ENCODE measurements at regions not wholly inside any gene's neighbourhood (a gene's known extent, or its start where the extent isn't known, plus 50 kb on each side); places are given as distances from the start of the nearest gene placed in this dataset.
"Not testable (repeated sequence)": the region's sequence is repeated elsewhere in the genome, so short reads cannot be mapped to it uniquely, and the experiment has no call there.

DNA sequence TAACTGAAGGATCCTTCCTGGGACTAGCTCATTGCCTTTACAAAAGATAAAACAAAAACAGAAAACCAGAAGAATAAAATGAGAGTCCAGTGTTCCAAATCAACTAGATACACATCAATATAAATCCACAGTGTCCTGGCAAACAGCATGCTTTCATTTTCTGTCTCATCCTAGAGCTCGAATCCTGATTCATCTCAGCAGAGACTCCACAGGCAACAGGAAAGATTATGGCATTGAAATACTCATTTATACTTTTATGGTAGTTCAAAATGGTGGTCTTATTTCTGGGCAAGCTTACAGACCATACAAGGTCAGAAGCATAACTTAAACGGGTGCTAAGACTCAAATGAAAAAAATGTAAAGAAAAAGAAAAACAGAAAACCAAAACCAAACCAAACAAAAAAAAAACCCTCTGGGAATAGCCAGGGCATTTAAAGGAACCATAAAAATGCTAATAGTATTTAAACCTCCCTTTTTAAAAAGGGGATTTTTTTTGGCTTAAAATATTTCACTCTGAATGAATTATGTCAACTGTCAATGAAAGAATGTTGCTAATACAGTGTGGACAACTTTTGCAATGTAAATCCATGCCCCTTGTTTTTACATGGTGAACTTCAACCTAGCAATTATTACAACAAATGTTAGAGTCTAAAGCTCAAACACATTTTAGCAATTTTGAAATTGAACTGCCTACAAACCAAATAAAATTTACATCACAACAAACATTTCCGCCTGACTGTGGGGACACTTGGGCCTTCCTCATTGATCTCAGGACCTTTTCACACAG is 57.9 kb downstream of the GPR101 start:
- DNase-seq, result no peak

- no peak for DNase-seq
Measured at GRCh38 chrX:136967966-136968365, 65.8 kb downstream of the GPR101 start.

GRCh38 chrX:136963973-136964372 is 69.8 kb downstream of the GPR101 start:
- no peak for DNase-seq

- no peak for DNase-seq
Measured at GRCh38 chrX:136961594-136962135, 72.1 kb downstream of the GPR101 start.

GRCh38 chrX:136954930-136955329 is 74.4 kb upstream of the RBMX start:
- no peak for DNase-seq

DNA sequence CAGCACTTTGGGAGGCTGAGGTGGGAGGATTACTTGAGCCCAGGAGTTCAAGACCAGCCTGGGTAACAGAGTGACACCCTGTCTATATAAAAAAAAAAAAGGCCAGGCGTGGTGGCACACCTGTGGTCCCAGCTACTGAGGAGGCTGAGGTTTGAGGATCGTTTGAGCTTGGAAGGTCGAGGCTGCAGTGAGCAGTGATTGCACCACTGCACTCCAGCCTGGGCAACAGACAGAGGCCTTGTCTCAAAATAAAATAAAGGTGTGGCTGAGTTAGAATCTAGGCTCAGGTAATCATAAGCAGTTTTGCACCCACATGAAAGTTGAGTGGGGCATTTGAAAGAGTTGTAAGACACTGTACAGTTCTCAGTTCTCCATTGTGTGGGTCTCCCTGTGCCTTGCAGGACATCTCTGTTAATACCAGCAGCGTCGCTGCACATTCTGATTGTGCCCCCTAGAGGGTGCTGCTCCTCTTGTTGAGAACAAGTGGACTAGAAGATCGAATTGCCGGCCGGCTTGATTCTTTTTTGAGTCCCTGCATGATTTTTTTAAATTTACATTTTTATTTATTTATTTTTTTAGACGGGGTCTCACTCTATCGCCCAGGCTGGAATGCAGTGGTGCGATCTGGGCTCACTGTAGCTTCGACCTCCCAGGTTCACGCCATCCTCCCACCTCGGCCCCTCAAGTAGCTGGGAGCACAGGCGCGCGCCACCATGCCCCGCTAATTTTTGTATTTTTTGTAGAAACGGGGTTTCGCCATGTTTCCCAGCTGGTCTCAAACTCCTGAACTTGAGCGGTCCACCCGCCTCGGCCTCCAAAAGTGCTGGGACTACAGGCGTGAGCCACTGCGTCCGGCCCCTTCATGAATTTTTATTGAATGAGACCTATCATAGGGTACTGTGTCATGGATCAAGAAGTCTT is 73.6 kb upstream of the RBMX start:
- DNase-seq, result peak; percentile 37 to 45

DNA sequence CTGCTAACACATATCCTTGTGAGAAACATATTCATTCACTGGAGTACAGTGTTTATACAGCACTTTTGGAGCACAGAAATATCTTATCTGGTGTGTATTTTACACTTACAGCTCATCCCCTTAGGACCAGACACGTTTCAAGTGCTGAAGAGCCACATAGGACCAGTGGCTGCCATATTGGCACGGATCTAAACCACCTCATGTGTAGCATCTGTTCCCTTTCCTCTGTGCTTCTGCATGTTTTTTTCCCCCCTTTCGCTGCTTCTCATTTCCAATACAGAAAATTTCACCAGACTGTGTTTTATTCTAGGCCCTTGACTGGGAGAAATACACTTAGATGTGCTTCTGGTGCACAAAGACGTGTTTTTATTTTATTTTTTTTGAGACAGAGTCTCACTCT is 69.7 kb upstream of the RBMX start:
- DNase-seq, result no peak

GRCh38 chrX:136941396-136942337 is 61.1 kb upstream of the RBMX start:
- no peak for DNase-seq

DNA sequence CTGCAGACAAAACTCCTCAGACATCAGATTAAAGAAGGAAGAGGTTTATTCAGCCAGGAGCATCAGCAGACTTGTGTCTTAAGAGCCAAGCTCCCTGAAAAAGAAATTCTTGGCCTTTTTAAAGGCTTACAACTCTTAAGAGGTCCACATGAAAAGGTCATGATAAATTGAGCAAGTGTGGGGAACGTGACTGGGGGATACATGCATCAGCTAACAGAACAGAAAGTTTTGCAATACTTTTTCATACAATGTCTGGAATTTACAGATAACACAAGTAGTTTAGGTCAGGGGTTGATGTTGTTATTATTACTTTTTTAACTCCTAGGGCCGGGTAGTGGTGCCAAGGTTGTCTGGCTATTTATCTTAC is 55.6 kb upstream of the RBMX start:
- no peak for DNase-seq

GRCh38 chrX:136935533-136936182 is 55.1 kb upstream of the RBMX start:
- DNase-seq, result not testable (repeated sequence)

GRCh38 chrX:136934652-136935051 is 54.1 kb upstream of the RBMX start:
- not testable (repeated sequence) for DNase-seq

DNA sequence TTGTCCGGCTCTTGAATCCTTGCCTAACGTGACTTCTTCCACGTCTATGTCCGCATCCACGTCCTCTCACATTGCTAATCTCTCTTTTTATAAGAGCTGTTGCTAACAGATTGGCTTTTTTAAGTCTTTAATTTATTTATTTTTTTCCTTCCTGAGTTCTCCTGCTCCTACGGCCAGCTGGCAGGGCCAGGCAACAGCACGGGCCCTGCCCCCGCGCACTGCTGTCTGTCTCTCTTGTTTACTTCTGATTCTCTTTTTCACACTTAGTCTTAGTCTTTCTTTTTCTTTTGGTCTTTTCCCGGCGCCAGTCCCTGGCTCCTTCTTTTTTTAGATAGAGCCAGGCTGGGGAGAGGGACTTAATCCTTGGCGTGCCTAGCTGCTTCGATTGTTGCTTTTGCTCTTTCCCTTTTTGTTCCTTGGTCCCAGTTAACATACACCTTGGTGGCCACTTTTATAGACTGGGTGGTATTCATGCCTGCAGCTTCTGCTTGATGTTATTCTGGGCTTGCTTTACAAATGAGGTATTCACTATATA is 53.2 kb upstream of the RBMX start:
- DNase-seq, result no peak

GRCh38 chrX:136931661-136932060 is 51.1 kb upstream of the RBMX start:
- DNase-seq, result no peak

All from activated CD4-positive, alpha-beta T cell treated with anti-CD3 and anti-CD28 coated beads, Interleukin-2, amount 50 U/mL, for 4 hours (primary cell).